ENCODE measurements at regions not wholly inside any gene's neighbourhood (a gene's known extent, or its start where the extent isn't known, plus 50 kb on each side); places are given as distances from the start of the nearest gene placed in this dataset.

GRCh38 chr12:125330645-125331341, 265.6 kb downstream of the AACS start:
- TF ChIP-seq POLR2A (IDR thresholded peaks at IDR 0.05) (no peak), CTCF (IDR thresholded peaks at IDR 0.05) (peak; percentile 50 to 67 (median 60)), POLR2AphosphoS5 (IDR thresholded peaks at IDR 0.05) (no peak)

Data from prostate gland (tissue), 2 donors.